GM12878 (cell line): ENCODE measurements at regions not wholly inside any gene's neighbourhood (a gene's known extent, or its start where the extent isn't known, plus 50 kb on each side); places are given as distances from the start of the nearest gene placed in this dataset.

ENCODE experiments used
- CTCF ChIP-seq, 3 experiments: IDR thresholded peaks in 2 of 3; conservative IDR thresholded peaks in 1 of 3; 2 replicates each; pipeline ENCODE4 v1.5.1; 2011; ENCODE audit warnings: low read depth in 3 of 3, low read length in 3 of 3, mild to moderate bottlenecking in 3 of 3, control low read depth in 2 of 3, moderate library complexity in 2 of 3, inconsistent platforms in 1 of 3, mixed read lengths in 1 of 3; ENCODE audit not compliant: control insufficient read depth in 2 of 3, insufficient read depth in 1 of 3; ENCODE audit errors: extremely low read depth in 1 of 3
- EP300 ChIP-seq, 2 experiments: fragments of 150-350 bp in 1 of 2; IDR thresholded peaks; 2 replicates each; pipeline ENCODE4 v1.6.1; 2011 to 2012; ENCODE audit warnings: low read depth in 2 of 2, low read length in 2 of 2, borderline replicate concordance in 1 of 2, improper control_type of control experiment in 1 of 2, inconsistent platforms in 1 of 2; ENCODE audit not compliant: control insufficient read depth in 1 of 2
- POLR2A ChIP-seq: IDR thresholded peaks from 2 replicates; pipeline ENCODE4 v1.6.1; 2011; ENCODE audit warnings: low read depth, mild to moderate bottlenecking, low read length
- REST ChIP-seq: IDR thresholded peaks from 2 replicates; pipeline ENCODE4 v1.6.1; 2012; ENCODE audit warnings: mild to moderate bottlenecking, low read depth, low read length
- ZZZ3 ChIP-seq: IDR thresholded peaks from 2 replicates; pipeline ENCODE4 v1.6.1; 2011; ENCODE audit warnings: low read depth; ENCODE audit not compliant: control insufficient read depth, insufficient read length

GRCh38 chr14:42642787-42643186, 1036.1 kb downstream of the LRFN5 start:
- TF ChIP-seq CTCF (IDR thresholded peaks at IDR 0.05 in 2 of 3, conservative IDR thresholded peaks at IDR 0.05 in 1 of 3; ENCODE audit: control insufficient read depth in 2 of 3, extremely low read depth in 1 of 3, insufficient read depth in 1 of 3, low read depth in 3 of 3, low read length in 3 of 3) (no peak), EP300 (IDR thresholded peaks at IDR 0.05; ENCODE audit: borderline replicate concordance in 1 of 2, control insufficient read depth in 1 of 2, low read depth in 2 of 2, low read length in 2 of 2) (no peak), REST (no peak), POLR2A (no peak), ZZZ3 (no peak)
